T-helper 1 cell treated with Interleukin-12 subunit alpha and Interleukin-12 subunit beta and Interleukin-4 antibody, amounts not matched to agents 30 ng/mL and 1 ng/mL, for 36 hours (primary cell): ENCODE measurements at regions not wholly inside any gene's neighbourhood (a gene's known extent, or its start where the extent isn't known, plus 50 kb on each side); places are given as distances from the start of the nearest gene placed in this dataset.
"Not testable (repeated sequence)": the region's sequence is repeated elsewhere in the genome, so short reads cannot be mapped to it uniquely, and the experiment has no call there.

ENCODE experiments used
- intact Hi-C: fragments of 100-400 bp; cut with micrococcal nuclease; formaldehyde crosslinking; loops from one replicate; pipeline ENCODE4 v1.15.1; 2024

GRCh38 chr6:80939898-80940297, 812.6 kb downstream of the TENT5A start:
- intact Hi-C loops, result no loop called here

- intact Hi-C loops, result no loop called here
Measured at GRCh38 chr6:80939480-80939879, 813.0 kb downstream of the TENT5A start.

- intact Hi-C loops, result no loop called here
Measured at GRCh38 chr6:80938131-80938530, 814.4 kb downstream of the TENT5A start.

GRCh38 chr6:80932359-80932758, 820.1 kb downstream of the TENT5A start:
- intact Hi-C loops, result no loop called here

GRCh38 chr6:80930376-80930775, 822.1 kb downstream of the TENT5A start:
- intact Hi-C loops, result no loop called here

- intact Hi-C loops, result no loop called here
Measured at GRCh38 chr6:80923816-80924215, 817.3 kb downstream of the BCKDHB start.

- intact Hi-C loops, result no loop called here
Measured at GRCh38 chr6:80922916-80923455, 816.5 kb downstream of the BCKDHB start.

GRCh38 chr6:80921861-80922460, 815.5 kb downstream of the BCKDHB start:
- intact Hi-C loops, result no loop called here

GRCh38 chr6:80907831-80908230, 801.4 kb downstream of the BCKDHB start:
- intact Hi-C loops, result no loop called here

- intact Hi-C loops, result no loop called here
Measured at GRCh38 chr6:80903711-80904110, 797.2 kb downstream of the BCKDHB start.

- intact Hi-C loops, result loop anchor here (5.0 kb wide), 1 partner anchor 899 kb away; no protein-coding TSS in a partner anchor
Measured at GRCh38 chr6:80886475-80886874, 780.0 kb downstream of the BCKDHB start.

- intact Hi-C loops, result no loop called here
Measured at GRCh38 chr6:80872951-80873308, 766.5 kb downstream of the BCKDHB start.

GRCh38 chr6:80872199-80872950, 765.9 kb downstream of the BCKDHB start:
- intact Hi-C loops, result no loop called here

- intact Hi-C loops, result no loop called here
Measured at GRCh38 chr6:80862756-80863155, 756.3 kb downstream of the BCKDHB start.

- intact Hi-C loops, result no loop called here
Measured at GRCh38 chr6:80860107-80860506, 753.6 kb downstream of the BCKDHB start.

GRCh38 chr6:80847973-80848372, 741.5 kb downstream of the BCKDHB start:
- intact Hi-C loops, result not testable (repeated sequence)

- intact Hi-C loops, result no loop called here
Measured at GRCh38 chr6:80832337-80832736, 725.9 kb downstream of the BCKDHB start.

GRCh38 chr6:80793411-80793810, 686.9 kb downstream of the BCKDHB start:
- intact Hi-C loops, result no loop called here

GRCh38 chr6:80792151-80792550, 685.7 kb downstream of the BCKDHB start:
- intact Hi-C loops, result no loop called here

GRCh38 chr6:80789912-80790570, 683.6 kb downstream of the BCKDHB start:
- intact Hi-C loops, result no loop called here

- intact Hi-C loops, result not testable (repeated sequence)
Measured at GRCh38 chr6:80783271-80783670, 676.8 kb downstream of the BCKDHB start.

- intact Hi-C loops, result no loop called here
Measured at GRCh38 chr6:80771941-80772340, 665.5 kb downstream of the BCKDHB start.
